Stomach (tissue), 8 donors: ENCODE measurements at regions not wholly inside any gene's neighbourhood (a gene's known extent, or its start where the extent isn't known, plus 50 kb on each side); places are given as distances from the start of the nearest gene placed in this dataset.

ENCODE experiments used
- DNase-seq, 2 donors: peaks; one replicate each; pipeline versions ENCODE4 v3.0.0 to v3.0.0-alpha.2; 2013 to 2019
- H3K27ac ChIP-seq, 5 donors: fragments of 200-600 bp in 4 of 5; sonication (generic) in 4 of 5; one replicate each; pipeline ENCODE4 v1.5.1; 2013 to 2019; ENCODE audit warnings: mild to moderate bottlenecking in 1 of 5, moderate library complexity in 1 of 5
- H3K27me3 ChIP-seq, 3 donors: fragments of 200-600 bp; sonication (generic); one replicate each; pipeline ENCODE4 v1.5.1; 2017 to 2019; ENCODE audit warnings: mixed run types in 1 of 3
- H3K36me3 ChIP-seq, 4 donors: fragments of 200-600 bp; sonication (generic); 1 replicate in 3 of 4; 2 replicates in 1 of 4; pipeline ENCODE4 v1.5.1; 2016 to 2019
- H3K4me1 ChIP-seq, 4 donors: fragments of 200-600 bp; sonication (generic); one replicate each; pipeline ENCODE4 v1.5.1; 2016 to 2019
- H3K4me3 ChIP-seq, 4 donors: fragments of 200-600 bp; sonication (generic) in 3 of 4; one replicate each; pipeline ENCODE4 v1.5.1; 2016 to 2019; ENCODE audit warnings: mild to moderate bottlenecking in 1 of 4
- H3K9me3 ChIP-seq, 4 donors: fragments of 200-600 bp; sonication (generic); one replicate each; pipeline ENCODE4 v1.5.1; 2016 to 2019
- EP300 ChIP-seq: sonication (generic); formaldehyde crosslinking; IDR thresholded peaks from one replicate; pipeline ENCODE4 v1.6.1; 2017; ENCODE audit warnings: antibody characterized with exemption
- POLR2A ChIP-seq, 4 donors: fragments of 450-650 bp; IDR thresholded peaks; one replicate each; pipeline ENCODE4 v1.6.1; 2016; ENCODE audit warnings: antibody characterized with exemption in 4 of 4, control low read depth in 2 of 4, mild to moderate bottlenecking in 1 of 4, moderate library complexity in 1 of 4
- POLR2AphosphoS5 ChIP-seq, 3 donors: sonication (generic); formaldehyde crosslinking; IDR thresholded peaks; one replicate each; pipeline ENCODE4 v1.6.1; 2016; ENCODE audit warnings: antibody characterized with exemption in 3 of 3
- WGBS, 5 donors: extraction: QIAGEN DNeasy Blood & Tissue Kit in 3 of 5; methylation state at CpG; one replicate each; pipeline versions ENCODE4 v1.1.5 to v1.1.7; 2013 to 2018; 5-methylcytosine and 5-hydroxymethylcytosine counted together
- intact Hi-C: fragments of 100-400 bp; cut with DNase I; formaldehyde crosslinking; loops from one replicate; pipeline ENCODE4 v1.15.1; 2023; ENCODE audit warnings: low total_unique reads
- TF ChIP-seq, protein P1 (sequence below), 7 experiments: fragments of 450-650 bp in 4 of 7; fragments of 200-600 bp in 3 of 7; sonication (generic) in 3 of 7; IDR thresholded peaks; one replicate each; pipeline ENCODE4 v1.5.1; 2016 to 2019; ENCODE audit warnings: antibody characterized with exemption in 7 of 7, control low read depth in 2 of 7, mild to moderate bottlenecking in 1 of 7
- donor health status: healthy with polysubstance abuse.
- donor health status: Bipolar disorder and iron deficiency.
- donor health status: healthy.

DNA sequence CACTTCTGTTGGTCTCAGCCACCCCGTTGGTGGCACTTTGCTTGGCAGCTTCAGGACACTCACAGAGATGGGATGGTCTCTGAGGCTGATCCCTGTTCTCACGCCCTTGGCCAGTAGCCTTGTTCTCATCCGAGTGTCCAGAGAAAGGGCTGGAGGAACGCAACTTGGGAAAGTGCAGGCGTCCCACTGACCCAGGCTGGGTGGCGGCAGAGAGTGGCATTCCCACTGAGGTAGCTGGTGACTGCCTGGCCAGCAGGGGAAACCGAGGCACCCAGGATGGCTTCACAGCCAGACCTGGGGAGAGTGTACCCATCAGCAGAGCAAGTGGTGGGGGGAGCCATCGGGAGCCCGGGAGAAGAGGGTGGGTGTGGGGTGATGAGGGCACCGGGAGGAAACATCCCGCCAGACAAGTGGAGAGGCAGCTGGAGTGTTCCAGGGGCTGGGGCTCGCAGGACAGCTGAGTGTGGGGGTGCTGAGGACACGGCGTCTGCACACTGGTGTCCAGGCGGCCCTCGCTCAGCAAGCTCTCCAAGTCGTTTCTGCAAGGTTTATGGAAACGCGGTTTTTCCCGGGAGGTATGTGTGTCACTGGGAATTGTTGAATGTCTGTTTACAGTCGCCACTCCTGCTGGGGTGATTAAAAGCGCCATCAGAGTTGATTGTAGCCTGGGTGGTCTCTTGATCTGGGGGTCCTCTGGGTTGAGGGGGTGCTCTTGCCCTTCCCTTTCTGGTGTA, 97.8 kb downstream of the SIK1 start:
- no peaks in the 10 kb centered on the region for H3K9me3 ChIP-seq
- H3K4me3 ChIP-seq = no peak overlapping the region
- H3K4me1 ChIP-seq = peaks cover 18 to 25% (median 22%) of the 10 kb centered on the region in 4 donors
- TF ChIP-seq, protein P1, sequence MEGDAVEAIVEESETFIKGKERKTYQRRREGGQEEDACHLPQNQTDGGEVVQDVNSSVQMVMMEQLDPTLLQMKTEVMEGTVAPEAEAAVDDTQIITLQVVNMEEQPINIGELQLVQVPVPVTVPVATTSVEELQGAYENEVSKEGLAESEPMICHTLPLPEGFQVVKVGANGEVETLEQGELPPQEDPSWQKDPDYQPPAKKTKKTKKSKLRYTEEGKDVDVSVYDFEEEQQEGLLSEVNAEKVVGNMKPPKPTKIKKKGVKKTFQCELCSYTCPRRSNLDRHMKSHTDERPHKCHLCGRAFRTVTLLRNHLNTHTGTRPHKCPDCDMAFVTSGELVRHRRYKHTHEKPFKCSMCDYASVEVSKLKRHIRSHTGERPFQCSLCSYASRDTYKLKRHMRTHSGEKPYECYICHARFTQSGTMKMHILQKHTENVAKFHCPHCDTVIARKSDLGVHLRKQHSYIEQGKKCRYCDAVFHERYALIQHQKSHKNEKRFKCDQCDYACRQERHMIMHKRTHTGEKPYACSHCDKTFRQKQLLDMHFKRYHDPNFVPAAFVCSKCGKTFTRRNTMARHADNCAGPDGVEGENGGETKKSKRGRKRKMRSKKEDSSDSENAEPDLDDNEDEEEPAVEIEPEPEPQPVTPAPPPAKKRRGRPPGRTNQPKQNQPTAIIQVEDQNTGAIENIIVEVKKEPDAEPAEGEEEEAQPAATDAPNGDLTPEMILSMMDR (IDR thresholded peaks at IDR 0.05) = no peak
- intact Hi-C loops = no loop called here
- DNase-seq = no peak
- no peaks in the 10 kb centered on the region for H3K36me3 ChIP-seq
- 83 to 89% (median 88%) methylated on average over 16 to 22 of the region's 22 CpGs for WGBS, 5 donors
- H3K27me3 ChIP-seq = no peaks in the 10 kb centered on the region
- no peak overlapping the region for H3K27ac ChIP-seq

DNA sequence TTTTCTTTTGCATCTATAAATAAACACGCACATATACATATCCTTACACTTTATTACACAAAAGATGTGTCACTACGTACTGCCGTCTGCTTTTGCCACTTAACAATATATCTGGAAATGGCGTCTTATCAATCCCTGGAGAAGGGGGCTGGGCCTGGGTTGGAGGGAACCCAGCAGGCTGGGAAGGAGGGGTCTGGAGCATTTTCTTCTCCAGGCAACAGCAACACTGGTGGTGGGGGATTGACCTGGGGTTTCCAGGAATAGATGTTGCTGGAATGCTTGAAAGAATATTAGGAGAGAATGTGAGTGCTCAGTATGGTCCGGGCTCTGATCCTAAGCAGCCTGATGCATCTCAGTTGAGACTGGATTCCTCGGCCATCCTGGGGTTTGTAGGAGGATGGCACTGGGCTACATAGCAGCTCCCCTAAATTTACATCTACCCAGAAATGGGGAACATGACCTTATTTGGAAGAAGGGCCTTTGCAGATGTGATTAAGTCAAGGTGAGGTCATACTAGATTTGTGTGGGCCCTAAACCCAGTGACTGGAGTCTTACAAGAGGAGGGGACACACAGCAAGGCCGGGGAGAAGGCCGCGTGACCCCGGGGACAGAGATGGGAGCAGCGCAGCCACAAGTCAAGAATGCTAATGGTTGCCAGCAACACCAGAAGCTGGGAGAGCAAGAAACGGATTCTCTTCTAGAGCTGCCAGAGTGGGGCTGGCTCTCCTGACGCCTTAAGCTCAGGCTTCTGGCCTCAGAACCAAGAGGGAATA, 98.6 kb downstream of the SIK1 start:
- WGBS, 5 donors = 81 to 92% (median 85%) methylated on average over 13 of the region's 13 CpGs
- intact Hi-C loops = no loop called here
- no peaks in the 10 kb centered on the region for H3K27me3 ChIP-seq
- DNase-seq = peak in 1 of 2 donors; percentile 75
- H3K4me1 ChIP-seq = peaks cover 12 to 22% (median 20%) of the 10 kb centered on the region in 4 donors
- H3K36me3 ChIP-seq = no peaks in the 10 kb centered on the region
- TF ChIP-seq POLR2A (IDR thresholded peaks at IDR 0.05) = no peak
- TF ChIP-seq, protein P1 (IDR thresholded peaks at IDR 0.05) = no peak
- no peaks in the 10 kb centered on the region for H3K9me3 ChIP-seq
- no peak overlapping the region for H3K4me3 ChIP-seq
- no peak overlapping the region for H3K27ac ChIP-seq

GRCh38 chr21:43325968-43326715, 100.8 kb downstream of the SIK1 start:
- Histone ChIP-seq H3K4me1 (peaks cover 0 to 17% (median 10%) of the 10 kb centered on the region in 4 donors), H3K4me3 (no peak overlapping the region), H3K27ac (peak overlapping the region in 1 of 5 donors; percentile 9), H3K36me3 (no peaks in the 10 kb centered on the region), H3K9me3 (no peaks in the 10 kb centered on the region), H3K27me3 (no peaks in the 10 kb centered on the region)
- intact Hi-C loops = no loop called here
- 55 to 70% (median 60%) methylated on average over 10 to 11 of the region's 11 CpGs for whole genome bisulfite sequencing, 5 donors
- TF ChIP-seq POLR2AphosphoS5 (IDR thresholded peaks at IDR 0.05) (no peak), POLR2A (IDR thresholded peaks at IDR 0.05) (no peak), EP300 (no peak)
- TF ChIP-seq, protein P1 (IDR thresholded peaks at IDR 0.05) = no peak
- DNase-seq = no peak

GRCh38 chr21:43325036-43325435, 101.9 kb downstream of the SIK1 start:
- intact Hi-C loops = no loop called here
- no peaks in the 10 kb centered on the region for H3K9me3 ChIP-seq
- DNase-seq = no peak
- H3K27ac ChIP-seq = no peak overlapping the region
- TF ChIP-seq EP300 (no peak), POLR2AphosphoS5 (IDR thresholded peaks at IDR 0.05) (no peak), POLR2A (IDR thresholded peaks at IDR 0.05) (no peak)
- TF ChIP-seq, protein P1 (IDR thresholded peaks at IDR 0.05) = no peak
- H3K4me1 ChIP-seq = peaks cover 0 to 17% (median 10%) of the 10 kb centered on the region in 4 donors
- WGBS, 5 donors = 83 to 100% (median 93%) methylated on average over 5 of the region's 5 CpGs
- H3K27me3 ChIP-seq = no peaks in the 10 kb centered on the region
- no peaks in the 10 kb centered on the region for H3K36me3 ChIP-seq
- no peak overlapping the region for H3K4me3 ChIP-seq
